CD4-positive, alpha-beta T cell treated with Interleukin-4 for 4 hours (primary cell): ENCODE measurements at regions not wholly inside any gene's neighbourhood (a gene's known extent, or its start where the extent isn't known, plus 50 kb on each side); places are given as distances from the start of the nearest gene placed in this dataset.

Source experiments
- DNase-seq: peaks from one replicate; pipeline ENCODE4 v3.0.0-alpha.2; 2020

- no peak for DNase-seq
Observed at GRCh38 chr11:15889363-15890030, 466.8 kb downstream of the SOX6 start.

- DNase-seq, result no peak
Observed at GRCh38 chr11:15890031-15890713, 466.2 kb downstream of the SOX6 start.

- no peak for DNase-seq
Observed at GRCh38 chr11:15893080-15893492, 463.3 kb downstream of the SOX6 start.

GRCh38 chr11:15896026-15896425 lies 460.3 kb downstream of the SOX6 start:
- DNase-seq, result no peak

- no peak for DNase-seq
Observed at GRCh38 chr11:15896530-15896929, 459.8 kb downstream of the SOX6 start.

GRCh38 chr11:15897211-15897960 lies 459.0 kb downstream of the SOX6 start:
- no peak for DNase-seq

- DNase-seq, result no peak
Observed at GRCh38 chr11:15901054-15901453, 455.3 kb downstream of the SOX6 start.

GRCh38 chr11:15901790-15902189 lies 454.6 kb downstream of the SOX6 start:
- no peak for DNase-seq

GRCh38 chr11:15903246-15903645 lies 453.1 kb downstream of the SOX6 start:
- DNase-seq, result no peak

- DNase-seq, result no peak
Observed at GRCh38 chr11:15905366-15906104, 450.8 kb downstream of the SOX6 start.

GRCh38 chr11:15906481-15907035 lies 449.8 kb downstream of the SOX6 start:
- DNase-seq, result no peak

- no peak for DNase-seq
Observed at GRCh38 chr11:15907806-15908205, 448.5 kb downstream of the SOX6 start.

- DNase-seq, result no peak
Observed at GRCh38 chr11:15909937-15910598, 446.3 kb downstream of the SOX6 start.

GRCh38 chr11:15910761-15911160 lies 445.6 kb downstream of the SOX6 start:
- DNase-seq, result no peak

- DNase-seq, result no peak
Observed at GRCh38 chr11:15911377-15912044, 444.8 kb downstream of the SOX6 start.

- DNase-seq, result no peak
Observed at GRCh38 chr11:15912291-15912690, 444.1 kb downstream of the SOX6 start.

- no peak for DNase-seq
Observed at GRCh38 chr11:15912825-15913224, 443.5 kb downstream of the SOX6 start.

- DNase-seq, result no peak
Observed at GRCh38 chr11:15913261-15913660, 443.1 kb downstream of the SOX6 start.
